ENCODE measurements at regions not wholly inside any gene's neighbourhood (a gene's known extent, or its start where the extent isn't known, plus 50 kb on each side); places are given as distances from the start of the nearest gene placed in this dataset.

DNA sequence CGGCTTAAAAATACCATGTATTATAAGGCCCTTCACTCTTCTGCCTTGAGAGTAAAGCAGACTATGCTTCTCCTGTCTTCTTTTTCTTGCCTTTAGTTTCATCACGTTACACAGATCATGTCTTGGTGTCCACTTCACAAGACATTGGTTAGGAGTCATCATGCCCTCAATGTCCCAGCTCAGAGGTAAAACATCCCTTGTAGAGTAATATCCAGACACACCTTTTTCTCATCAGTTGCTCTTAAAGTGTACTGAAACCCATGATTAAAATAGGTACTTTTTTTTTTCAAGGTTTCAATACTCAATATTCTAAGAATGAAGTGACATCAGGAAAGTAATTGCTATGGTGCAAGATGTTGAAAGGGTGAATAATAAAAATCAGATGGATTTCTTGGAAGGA, 267.8 kb downstream of the PMP22 start:
- WGBS, 2 donors = 76 to 89% methylated on average over 2 of the region's 2 CpGs
- intact Hi-C loops (cut with DNase I; ENCODE audit: low total_unique reads) = no loop called here
- DNase-seq (ENCODE audit: low spot score in 2 of 2) = no peak
- TF ChIP-seq, protein P1, sequence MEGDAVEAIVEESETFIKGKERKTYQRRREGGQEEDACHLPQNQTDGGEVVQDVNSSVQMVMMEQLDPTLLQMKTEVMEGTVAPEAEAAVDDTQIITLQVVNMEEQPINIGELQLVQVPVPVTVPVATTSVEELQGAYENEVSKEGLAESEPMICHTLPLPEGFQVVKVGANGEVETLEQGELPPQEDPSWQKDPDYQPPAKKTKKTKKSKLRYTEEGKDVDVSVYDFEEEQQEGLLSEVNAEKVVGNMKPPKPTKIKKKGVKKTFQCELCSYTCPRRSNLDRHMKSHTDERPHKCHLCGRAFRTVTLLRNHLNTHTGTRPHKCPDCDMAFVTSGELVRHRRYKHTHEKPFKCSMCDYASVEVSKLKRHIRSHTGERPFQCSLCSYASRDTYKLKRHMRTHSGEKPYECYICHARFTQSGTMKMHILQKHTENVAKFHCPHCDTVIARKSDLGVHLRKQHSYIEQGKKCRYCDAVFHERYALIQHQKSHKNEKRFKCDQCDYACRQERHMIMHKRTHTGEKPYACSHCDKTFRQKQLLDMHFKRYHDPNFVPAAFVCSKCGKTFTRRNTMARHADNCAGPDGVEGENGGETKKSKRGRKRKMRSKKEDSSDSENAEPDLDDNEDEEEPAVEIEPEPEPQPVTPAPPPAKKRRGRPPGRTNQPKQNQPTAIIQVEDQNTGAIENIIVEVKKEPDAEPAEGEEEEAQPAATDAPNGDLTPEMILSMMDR (IDR thresholded peaks at IDR 0.05) = no peak
- no peak for TF ChIP-seq POLR2A (IDR thresholded peaks at IDR 0.05)
- H3K4me3 ChIP-seq (ENCODE audit: low read depth, poor library complexity, severe bottlenecking) = no peak overlapping the region

DNA sequence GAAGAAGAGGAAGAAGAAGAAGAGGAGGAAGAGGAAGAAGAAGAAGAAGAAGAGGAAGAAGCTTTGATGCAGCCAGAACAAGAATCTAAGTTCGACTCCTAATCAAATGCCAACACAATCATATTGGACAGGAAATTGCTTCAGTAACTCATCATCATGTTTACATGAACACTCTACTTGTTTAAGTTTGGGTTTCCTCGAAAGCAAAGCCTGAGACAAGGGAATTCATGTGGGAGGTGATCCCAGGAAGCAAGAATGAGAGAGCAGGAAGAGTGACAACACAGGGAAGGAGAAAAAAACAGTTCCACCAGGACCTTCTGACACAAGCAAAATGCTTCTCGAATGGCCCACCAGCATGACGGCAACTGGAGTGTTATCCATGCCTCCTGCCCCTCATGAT, 279.0 kb downstream of the PMP22 start:
- TF ChIP-seq POLR2A (IDR thresholded peaks at IDR 0.05) = no peak
- TF ChIP-seq, protein P1 (IDR thresholded peaks at IDR 0.05) = no peak
- 70 to 81% methylated on average over 4 of the region's 4 CpGs for WGBS, 2 donors
- intact Hi-C loops (cut with DNase I; ENCODE audit: low total_unique reads) = no loop called here
- no peak for DNase-seq (ENCODE audit: low spot score in 2 of 2)
- H3K4me3 ChIP-seq (ENCODE audit: low read depth, poor library complexity, severe bottlenecking) = no peak overlapping the region

DNA sequence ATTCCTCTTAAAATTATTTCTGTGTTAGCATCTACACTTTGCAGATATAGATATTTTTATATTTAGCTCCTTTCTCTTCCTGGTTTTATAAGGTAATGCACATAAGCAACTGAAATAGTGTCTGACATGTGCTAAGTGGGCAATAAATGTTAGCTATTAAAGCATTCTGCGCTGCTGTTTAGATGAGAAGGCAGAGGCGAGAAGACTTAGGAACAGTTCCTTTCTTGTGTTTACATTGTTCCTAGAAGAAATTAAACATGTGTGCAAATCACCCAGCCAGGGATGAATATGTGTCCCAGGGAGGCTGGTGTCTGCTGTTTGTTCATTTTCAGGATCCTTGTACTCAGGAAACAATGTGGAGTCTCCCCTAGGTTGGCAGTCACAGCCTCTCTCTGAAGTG, 292.3 kb downstream of the PMP22 start:
- 90 to 92% methylated on average over 2 of the region's 2 CpGs for WGBS, 2 donors
- no peak for DNase-seq (ENCODE audit: low spot score in 2 of 2)
- no peak overlapping the region for H3K4me3 ChIP-seq (ENCODE audit: low read depth, poor library complexity, severe bottlenecking)
- intact Hi-C loops (cut with DNase I; ENCODE audit: low total_unique reads) = no loop called here
- TF ChIP-seq, protein P1 (IDR thresholded peaks at IDR 0.05) = no peak
- no peak for TF ChIP-seq POLR2A (IDR thresholded peaks at IDR 0.05)

DNA sequence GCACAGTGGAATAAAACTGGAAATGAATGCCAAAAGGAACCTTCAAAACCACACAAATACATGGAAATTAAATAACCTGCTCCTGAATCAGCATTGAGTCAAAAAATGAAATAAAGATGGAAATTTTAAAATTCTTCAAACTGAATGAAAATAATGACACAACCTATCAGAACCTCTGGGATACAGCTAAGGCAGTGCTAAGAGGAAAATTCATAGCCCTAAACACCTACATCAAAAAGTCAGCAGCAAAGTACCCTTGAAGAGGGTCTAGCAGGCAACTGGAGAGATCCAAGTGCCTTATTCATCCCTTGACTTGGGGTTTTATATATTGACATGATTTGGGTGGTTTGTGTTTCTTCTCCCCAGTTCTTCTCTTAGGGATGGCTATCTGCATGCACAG, 294.1 kb downstream of the PMP22 start:
- H3K4me3 ChIP-seq (ENCODE audit: low read depth, poor library complexity, severe bottlenecking) = no peak overlapping the region
- TF ChIP-seq POLR2A (IDR thresholded peaks at IDR 0.05) = no peak
- TF ChIP-seq, protein P1 (IDR thresholded peaks at IDR 0.05) = no peak
- no peak for DNase-seq (ENCODE audit: low spot score in 2 of 2)
- intact Hi-C loops (cut with DNase I; ENCODE audit: low total_unique reads) = no loop called here

DNA sequence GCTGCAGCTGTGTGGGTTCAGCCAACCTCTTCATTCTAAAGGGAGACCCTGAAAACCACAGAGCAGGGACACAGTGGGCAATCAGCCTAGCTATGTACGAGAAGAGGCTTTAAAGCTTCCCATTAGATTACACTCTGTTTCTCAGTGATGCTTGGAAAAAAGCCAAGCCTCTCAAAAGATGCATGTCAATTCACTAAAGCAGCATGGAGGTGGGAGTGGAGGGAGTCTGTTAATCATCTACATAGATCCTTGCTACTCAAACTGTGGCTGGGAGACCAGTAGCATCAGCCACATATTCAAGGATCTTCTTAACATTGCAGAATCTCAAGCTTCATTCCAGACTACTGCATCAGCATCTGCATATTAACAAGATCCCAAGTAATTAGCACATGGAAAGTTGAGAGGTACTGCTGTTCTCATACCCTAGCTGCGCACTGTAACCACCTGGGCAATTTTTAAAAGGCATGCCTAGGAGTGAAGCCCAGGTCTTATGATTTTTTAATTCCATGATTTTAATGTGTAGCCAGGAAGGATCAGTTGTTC, 305.9 kb downstream of the PMP22 start:
- intact Hi-C loops (cut with DNase I; ENCODE audit: low total_unique reads) = no loop called here
- TF ChIP-seq, protein P1 (IDR thresholded peaks at IDR 0.05) = no peak
- no peak for TF ChIP-seq POLR2A (IDR thresholded peaks at IDR 0.05)

DNA sequence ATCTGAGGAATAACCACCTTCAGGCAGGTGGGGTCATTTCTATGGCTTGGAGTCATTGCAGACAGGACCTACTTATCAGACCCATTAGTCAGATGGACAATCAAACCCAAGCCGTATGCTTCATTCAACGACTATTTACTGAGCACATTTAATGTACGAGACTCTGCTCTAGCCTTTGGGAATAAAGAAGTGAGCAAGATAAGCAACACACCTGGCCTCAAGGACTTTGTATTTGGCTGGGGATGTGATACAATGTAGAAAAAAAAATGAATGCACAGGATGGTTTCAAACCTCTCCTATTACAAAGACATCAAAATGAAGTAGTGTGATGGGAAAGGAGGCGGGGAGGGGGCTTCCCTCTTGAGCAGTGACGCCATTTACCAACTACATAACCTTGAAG, 311.7 kb downstream of the PMP22 start:
- 93% methylated on average over 5 of the region's 5 CpGs for WGBS, 2 donors
- intact Hi-C loops (cut with DNase I; ENCODE audit: low total_unique reads) = no loop called here
- DNase-seq (ENCODE audit: low spot score in 2 of 2) = no peak
- TF ChIP-seq, protein P1 (IDR thresholded peaks at IDR 0.05) = no peak
- no peak for TF ChIP-seq POLR2A (IDR thresholded peaks at IDR 0.05)
- H3K4me3 ChIP-seq (ENCODE audit: low read depth, poor library complexity, severe bottlenecking) = no peak overlapping the region

More for the DNA sequence above, 305.9 kb downstream of the PMP22 start:
- 63 to 85% methylated on average over 2 of the region's 2 CpGs for WGBS, 2 donors
- DNase-seq (ENCODE audit: low spot score in 2 of 2) = no peak
- H3K4me3 ChIP-seq (ENCODE audit: low read depth, poor library complexity, severe bottlenecking) = no peak overlapping the region
